Peyer's patch (tissue), 4 donors: ENCODE measurements at regions not wholly inside any gene's neighbourhood (a gene's known extent, or its start where the extent isn't known, plus 50 kb on each side); places are given as distances from the start of the nearest gene placed in this dataset.

ENCODE experiments used
- DNase-seq, 3 donors: peaks; one replicate each; pipeline ENCODE4 v3.0.0-alpha.2; 2017 to 2019
- H3K27ac ChIP-seq, 4 donors: fragments of 200-600 bp; sonication (generic); one replicate each; pipeline ENCODE4 v1.5.1; 2016 to 2019
- H3K27me3 ChIP-seq, 2 donors: fragments of 200-600 bp; sonication (generic); one replicate each; pipeline ENCODE4 v1.5.1; 2019
- H3K36me3 ChIP-seq, 3 donors: fragments of 200-600 bp; sonication (generic); one replicate each; pipeline ENCODE4 v1.5.1; 2016 to 2019
- H3K4me1 ChIP-seq, 4 donors: fragments of 200-600 bp; sonication (generic); one replicate each; pipeline ENCODE4 v1.5.1; 2016 to 2019
- H3K4me3 ChIP-seq, 4 donors: fragments of 200-600 bp; sonication (generic); 1 replicate in 3 of 4; 2 replicates in 1 of 4; pipeline ENCODE4 v1.5.1; 2016 to 2019; ENCODE audit warnings: mild to moderate bottlenecking in 1 of 4
- H3K9me3 ChIP-seq, 4 donors: fragments of 200-600 bp; sonication (generic); one replicate each; pipeline ENCODE4 v1.5.1; 2016 to 2019; ENCODE audit warnings: mild to moderate bottlenecking in 1 of 4
- CTCF ChIP-seq, 6 experiments: fragments of 450-650 bp in 4 of 6; fragments of 200-600 bp in 2 of 6; sonication (generic) in 1 of 6; IDR thresholded peaks; one replicate each; pipeline ENCODE4 v1.5.1; 2017 to 2019; ENCODE audit warnings: antibody characterized with exemption in 6 of 6, mild to moderate bottlenecking in 3 of 6, moderate library complexity in 1 of 6
- POLR2A ChIP-seq, 2 donors: fragments of 450-650 bp; IDR thresholded peaks; one replicate each; pipeline ENCODE4 v1.5.1; 2017; ENCODE audit warnings: antibody characterized with exemption in 2 of 2, mild to moderate bottlenecking in 2 of 2, moderate library complexity in 2 of 2

- Histone ChIP-seq H3K27ac (no peak overlapping the region), H3K27me3 (no peaks in the 10 kb centered on the region)
- TF ChIP-seq POLR2A (IDR thresholded peaks at IDR 0.05) (no peak), CTCF (IDR thresholded peaks at IDR 0.05) (no peak)
Observed at GRCh38 chr6:14652536-14652935, 535.0 kb downstream of the CD83 start.

DNA sequence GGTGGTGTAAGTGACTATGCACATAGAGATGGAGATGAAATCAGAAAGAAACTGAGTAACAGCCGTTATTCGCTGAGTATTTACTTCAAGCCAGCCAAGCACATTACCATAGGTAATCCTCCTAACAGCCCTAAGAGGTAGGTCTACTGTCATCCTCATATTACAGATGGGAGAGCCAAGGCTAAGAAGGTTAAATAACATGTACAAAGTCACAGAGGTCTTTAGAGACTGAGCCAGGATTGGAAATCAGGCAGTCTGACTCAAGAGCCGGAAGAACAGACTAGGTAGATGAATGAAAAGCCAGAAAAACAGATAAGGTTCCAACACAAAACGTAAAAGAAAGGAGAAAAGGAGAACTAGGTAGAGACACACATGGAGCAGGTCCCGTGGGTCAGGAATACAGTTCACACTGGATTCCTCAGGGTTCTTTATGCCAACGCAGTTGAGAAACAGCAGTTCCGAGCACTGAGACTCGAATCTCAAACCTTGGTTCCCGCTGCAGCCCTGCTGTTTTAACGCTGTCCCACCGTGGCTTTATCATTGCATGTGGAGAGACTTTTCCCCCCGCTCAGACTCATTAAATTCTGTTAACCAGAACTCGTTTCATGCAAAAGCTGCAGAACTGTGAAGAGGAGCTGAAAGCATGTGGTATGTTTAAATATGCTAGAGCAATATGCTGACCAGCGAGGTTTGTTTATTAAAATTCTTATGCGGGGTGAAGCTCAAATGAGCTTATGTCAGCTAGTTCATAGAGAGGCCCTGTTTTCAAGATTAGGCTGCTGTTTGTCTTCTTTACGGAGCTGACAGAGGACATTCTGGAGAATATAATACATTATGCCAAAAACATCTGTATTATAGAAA, 537.9 kb downstream of the CD83 start:
- no peaks in the 10 kb centered on the region for H3K27me3 ChIP-seq
- H3K4me3 ChIP-seq: no peak overlapping the region
- H3K27ac ChIP-seq: peak overlapping the region; percentile 7 to 65 (median 11)
- no peak for DNase-seq
- H3K36me3 ChIP-seq: no peaks in the 10 kb centered on the region
- TF ChIP-seq POLR2A (IDR thresholded peaks at IDR 0.05): no peak
- TF ChIP-seq CTCF (IDR thresholded peaks at IDR 0.05): no peak
- H3K4me1 ChIP-seq: peaks cover 0 to 21% (median 5%) of the 10 kb centered on the region in 4 donors
- no peaks in the 10 kb centered on the region for H3K9me3 ChIP-seq

More at GRCh38 chr6:14652536-14652935, 535.0 kb downstream of the CD83 start:
- no peaks in the 10 kb centered on the region for H3K36me3 ChIP-seq
- H3K9me3 ChIP-seq: no peaks in the 10 kb centered on the region
- DNase-seq: no peak
- H3K4me1 ChIP-seq: peaks cover 0 to 13% (median 3%) of the 10 kb centered on the region in 4 donors
- no peak overlapping the region for H3K4me3 ChIP-seq

DNA sequence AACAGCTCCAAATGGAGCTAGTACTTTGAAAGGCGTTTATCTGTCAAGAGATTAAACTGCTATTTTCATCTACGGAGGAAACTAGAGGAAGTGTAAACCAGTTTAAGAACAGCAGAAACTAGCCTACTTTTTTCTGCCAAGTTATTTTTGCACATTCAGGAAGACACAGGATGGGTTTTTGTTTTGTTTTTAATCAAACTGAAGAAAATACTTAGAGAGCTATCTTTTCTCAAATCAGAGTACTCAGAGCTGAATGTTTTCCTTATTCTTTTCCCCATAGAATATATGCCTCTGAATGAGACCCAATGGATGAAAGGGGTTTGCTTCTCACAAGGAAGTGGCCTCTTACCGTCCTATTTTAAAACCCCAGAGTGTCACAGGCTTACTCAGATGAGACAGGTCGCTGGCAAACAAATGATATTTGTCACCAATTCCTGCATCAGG, 538.5 kb downstream of the CD83 start:
- H3K4me1 ChIP-seq: peaks cover 0 to 26% (median 5%) of the 10 kb centered on the region in 4 donors
- no peaks in the 10 kb centered on the region for H3K36me3 ChIP-seq
- no peak for DNase-seq
- H3K27ac ChIP-seq: peak overlapping the region; percentile 7 to 65 (median 11)
- H3K9me3 ChIP-seq: no peaks in the 10 kb centered on the region
- no peak for TF ChIP-seq CTCF (IDR thresholded peaks at IDR 0.05)
- TF ChIP-seq POLR2A (IDR thresholded peaks at IDR 0.05): no peak
- H3K27me3 ChIP-seq: no peaks in the 10 kb centered on the region
- H3K4me3 ChIP-seq: no peak overlapping the region

- DNase-seq: no peak
- Histone ChIP-seq H3K36me3 (no peaks in the 10 kb centered on the region), H3K27me3 (no peaks in the 10 kb centered on the region), H3K4me3 (no peak overlapping the region), H3K4me1 (peaks cover 0 to 29% (median 5%) of the 10 kb centered on the region in 4 donors), H3K9me3 (no peaks in the 10 kb centered on the region), H3K27ac (peak overlapping the region in 2 of 4 donors; percentile 11 to 65)
- TF ChIP-seq POLR2A (IDR thresholded peaks at IDR 0.05): no peak
- no peak for TF ChIP-seq CTCF (IDR thresholded peaks at IDR 0.05)
Observed at GRCh38 chr6:14656649-14657048, 539.1 kb downstream of the CD83 start.

GRCh38 chr6:14658030-14658429, 540.5 kb downstream of the CD83 start:
- DNase-seq: no peak
- TF ChIP-seq POLR2A (IDR thresholded peaks at IDR 0.05) (no peak), CTCF (IDR thresholded peaks at IDR 0.05) (no peak)
- H3K36me3 ChIP-seq: no peaks in the 10 kb centered on the region
- no peaks in the 10 kb centered on the region for H3K27me3 ChIP-seq
- peaks cover 0 to 30% (median 5%) of the 10 kb centered on the region in 4 donors for H3K4me1 ChIP-seq
- H3K9me3 ChIP-seq: no peaks in the 10 kb centered on the region
- H3K27ac ChIP-seq: peak overlapping the region in 1 of 4 donors; percentile 76
- H3K4me3 ChIP-seq: no peak overlapping the region
